ENCODE measurements at regions not wholly inside any gene's neighbourhood (a gene's known extent, or its start where the extent isn't known, plus 50 kb on each side); places are given as distances from the start of the nearest gene placed in this dataset.
"Not testable (repeated sequence)": the region's sequence is repeated elsewhere in the genome, so short reads cannot be mapped to it uniquely, and the experiment has no call there.

GRCh38 chr14:25546826-25547225 is 496.9 kb upstream of the STXBP6 start:
- no peak for DNase-seq (ENCODE audit: low spot score)

- no peak for DNase-seq (ENCODE audit: low spot score)
Measured at GRCh38 chr14:25537846-25538455, 488.0 kb upstream of the STXBP6 start.

GRCh38 chr14:25526290-25526689 is 476.3 kb upstream of the STXBP6 start:
- no peak for DNase-seq (ENCODE audit: low spot score)

- no peak for DNase-seq (ENCODE audit: low spot score)
Measured at GRCh38 chr14:25522926-25523325, 473.0 kb upstream of the STXBP6 start.

GRCh38 chr14:25522116-25522515 is 472.2 kb upstream of the STXBP6 start:
- no peak for DNase-seq (ENCODE audit: low spot score)

GRCh38 chr14:25521616-25522015 is 471.7 kb upstream of the STXBP6 start:
- no peak for DNase-seq (ENCODE audit: low spot score)

GRCh38 chr14:25520821-25521220 is 470.9 kb upstream of the STXBP6 start:
- DNase-seq (ENCODE audit: low spot score), result no peak

GRCh38 chr14:25518364-25518763 is 468.4 kb upstream of the STXBP6 start:
- no peak for DNase-seq (ENCODE audit: low spot score)

GRCh38 chr14:25516838-25517237 is 466.9 kb upstream of the STXBP6 start:
- DNase-seq (ENCODE audit: low spot score), result no peak

GRCh38 chr14:25508845-25509244 is 458.9 kb upstream of the STXBP6 start:
- DNase-seq (ENCODE audit: low spot score), result no peak

- DNase-seq (ENCODE audit: low spot score), result no peak
Measured at GRCh38 chr14:25501749-25502148, 451.8 kb upstream of the STXBP6 start.

GRCh38 chr14:25488961-25489360 is 439.0 kb upstream of the STXBP6 start:
- DNase-seq (ENCODE audit: low spot score), result no peak

- no peak for DNase-seq (ENCODE audit: low spot score)
Measured at GRCh38 chr14:25485381-25485780, 435.4 kb upstream of the STXBP6 start.

- DNase-seq (ENCODE audit: low spot score), result no peak
Measured at GRCh38 chr14:25484906-25485305, 435.0 kb upstream of the STXBP6 start.

GRCh38 chr14:25484235-25484634 is 434.3 kb upstream of the STXBP6 start:
- no peak for DNase-seq (ENCODE audit: low spot score)

- no peak for DNase-seq (ENCODE audit: low spot score)
Measured at GRCh38 chr14:25477316-25478098, 427.6 kb upstream of the STXBP6 start.

GRCh38 chr14:25472700-25473099 is 422.8 kb upstream of the STXBP6 start:
- DNase-seq (ENCODE audit: low spot score), result no peak

GRCh38 chr14:25464772-25465171 is 414.8 kb upstream of the STXBP6 start:
- no peak for DNase-seq (ENCODE audit: low spot score)

GRCh38 chr14:25464078-25464477 is 414.1 kb upstream of the STXBP6 start:
- DNase-seq (ENCODE audit: low spot score), result no peak

- no peak for DNase-seq (ENCODE audit: low spot score)
Measured at GRCh38 chr14:25463480-25463879, 413.5 kb upstream of the STXBP6 start.

- no peak for DNase-seq (ENCODE audit: low spot score)
Measured at GRCh38 chr14:25461780-25462179, 411.8 kb upstream of the STXBP6 start.

GRCh38 chr14:25444381-25444780 is 394.4 kb upstream of the STXBP6 start:
- no peak for DNase-seq (ENCODE audit: low spot score)

GRCh38 chr14:25440382-25440781 is 390.4 kb upstream of the STXBP6 start:
- not testable (repeated sequence) for DNase-seq (ENCODE audit: low spot score)

GRCh38 chr14:25436906-25437305 is 387.0 kb upstream of the STXBP6 start:
- no peak for DNase-seq (ENCODE audit: low spot score)

All from hematopoietic multipotent progenitor cell treated with erythropoietin and hydrocortisone succinate and interleukin-3 and kit ligand, for 15 days (in vitro differentiated cells).